Left lung (tissue), 4 donors: ENCODE measurements at regions not wholly inside any gene's neighbourhood (a gene's known extent, or its start where the extent isn't known, plus 50 kb on each side); places are given as distances from the start of the nearest gene placed in this dataset.

Source experiments
- ATAC-seq: fragments of 200-7000 bp; cut with Tn5 transposase; one replicate; pipeline ENCODE4 v1.9.1; 2020; ENCODE audit warnings: moderate library complexity
- DNase-seq, 4 donors: peaks; one replicate each; pipeline ENCODE4 v3.0.0-alpha.2; 2013 to 2020
- H3K27ac ChIP-seq, 2 donors: fragments of 200-600 bp; sonication (generic) in 1 of 2; one replicate each; pipeline versions ENCODE4 v1.5.0 to v1.8.0; 2020 to 2021
- H3K27me3 ChIP-seq, 2 donors: fragments of 200-600 bp; sonication (generic) in 1 of 2; one replicate each; pipeline versions ENCODE4 v1.5.0 to v1.8.0; 2020 to 2021
- H3K36me3 ChIP-seq, 2 donors: fragments of 200-600 bp; sonication (generic) in 1 of 2; one replicate each; pipeline versions ENCODE4 v1.5.0 to v1.8.0; 2020 to 2021
- H3K4me1 ChIP-seq, 2 donors: fragments of 200-600 bp; one replicate each; pipeline ENCODE4 v1.8.0; 2021
- H3K4me3 ChIP-seq, 2 donors: fragments of 200-600 bp; sonication (generic) in 1 of 2; one replicate each; pipeline versions ENCODE4 v1.5.0 to v1.8.0; 2020 to 2021; ENCODE audit warnings: mild to moderate bottlenecking in 1 of 2
- H3K9me3 ChIP-seq, 2 donors: fragments of 200-600 bp; sonication (generic) in 1 of 2; one replicate each; pipeline versions ENCODE4 v1.5.0 to v1.8.0; 2020 to 2021
- CTCF ChIP-seq, 2 donors: fragments of 200-600 bp; sonication (generic) in 1 of 2; IDR thresholded peaks; one replicate each; pipeline versions ENCODE4 v1.5.0 to v1.8.0; 2021; ENCODE audit warnings: antibody characterized with exemption in 2 of 2
- intact Hi-C, 2 donors: fragments of 100-400 bp; cut with DNase I; formaldehyde crosslinking; loops; one replicate each; pipeline versions ENCODE4 v1.11.2 to v1.14.2; 2022
- donor health status: DM: no; HTN: yes; CAD: no.
- donor health status: DM: no; HTN: no; CAD: no.

DNA sequence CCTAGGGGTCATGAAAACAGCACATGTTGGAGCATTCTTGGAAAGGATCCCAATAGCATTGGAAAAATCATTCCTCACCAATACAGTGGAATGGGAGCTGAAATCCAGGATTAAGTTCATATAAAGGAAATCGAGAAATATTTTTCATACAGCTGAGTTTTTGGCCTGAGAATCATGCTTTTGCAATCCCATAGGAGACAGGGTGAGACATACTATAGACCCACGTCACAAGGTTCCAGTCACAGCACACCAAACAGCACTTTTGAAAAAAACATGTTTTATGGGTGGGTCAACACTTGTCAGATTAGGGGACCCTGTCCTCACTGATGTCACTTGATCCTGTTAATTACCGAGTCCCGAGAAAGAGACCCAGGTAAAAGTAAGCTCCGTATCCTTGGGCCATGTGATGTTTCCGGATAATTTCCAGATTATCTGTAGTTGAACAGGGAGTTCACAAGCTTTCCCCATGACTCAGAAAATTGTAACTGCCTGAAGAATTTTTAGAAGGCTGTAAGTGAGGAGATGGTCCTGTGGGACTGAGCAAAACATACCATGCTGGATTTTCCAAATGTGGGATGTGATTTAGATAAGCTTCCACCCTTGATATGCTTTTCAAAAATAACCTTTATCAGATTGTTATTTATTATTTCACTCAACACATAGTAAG, 80.9 kb upstream of the TLR3 start:
- ATAC-seq (no peak), DNase-seq (no peak)
- no peaks in the 10 kb centered on the region for H3K27me3 ChIP-seq
- H3K36me3 ChIP-seq: no peaks in the 10 kb centered on the region
- H3K4me1 ChIP-seq: no peaks in the 10 kb centered on the region
- no peak for TF ChIP-seq CTCF (IDR thresholded peaks at IDR 0.05)
- H3K4me3 ChIP-seq: no peak overlapping the region
- H3K9me3 ChIP-seq: peaks cover 0 to 12% of the 10 kb centered on the region in 2 donors
- no peak overlapping the region for H3K27ac ChIP-seq
- intact Hi-C loops: no loop called here

DNA sequence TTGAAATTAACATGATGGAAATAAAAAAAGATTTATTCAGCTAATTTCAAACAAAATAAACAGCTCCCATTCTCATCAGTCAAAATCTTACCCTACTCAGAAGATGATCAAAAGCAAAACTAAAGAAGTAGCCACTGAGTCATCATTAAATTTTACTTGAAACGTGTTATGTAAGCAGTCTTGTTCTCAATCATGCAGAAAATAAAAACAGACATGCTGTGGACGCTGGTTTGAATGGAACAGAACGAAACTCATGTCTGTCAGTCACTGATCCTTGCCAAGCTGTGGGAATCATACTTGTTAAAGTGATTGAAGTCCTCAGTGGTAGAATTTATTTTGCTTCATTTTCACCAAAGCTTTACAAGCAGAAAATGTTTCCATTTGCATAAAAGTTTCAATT, 77.2 kb upstream of the TLR3 start:
- Histone ChIP-seq H3K4me1 (no peaks in the 10 kb centered on the region), H3K36me3 (no peaks in the 10 kb centered on the region), H3K27ac (no peak overlapping the region), H3K9me3 (no peaks in the 10 kb centered on the region), H3K4me3 (no peak overlapping the region), H3K27me3 (no peaks in the 10 kb centered on the region)
- DNase-seq: no peak
- intact Hi-C loops: no loop called here
- no peak for TF ChIP-seq CTCF (IDR thresholded peaks at IDR 0.05)
- no peak for ATAC-seq

DNA sequence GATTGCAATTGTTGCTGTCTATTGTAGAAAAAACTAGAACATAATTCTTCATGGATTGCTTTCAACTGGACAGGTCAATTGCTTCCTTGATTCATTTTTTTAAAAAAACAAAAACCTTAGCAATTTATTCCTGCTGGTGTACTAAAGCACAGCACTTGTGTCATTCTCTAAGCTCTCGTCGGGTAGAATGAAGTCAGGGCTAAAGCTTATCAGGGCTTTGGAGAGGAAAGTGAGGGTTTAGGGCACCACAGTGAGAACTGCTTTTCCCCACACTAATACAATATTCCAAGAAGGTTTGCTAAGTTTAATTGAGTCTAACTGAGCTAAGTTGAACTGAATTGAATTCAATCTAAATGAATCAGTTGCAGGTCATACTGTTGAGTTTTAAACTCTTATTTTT, 76.4 kb upstream of the TLR3 start:
- peak; percentile 22 for ATAC-seq
- no peaks in the 10 kb centered on the region for H3K9me3 ChIP-seq
- H3K4me3 ChIP-seq: no peak overlapping the region
- no peaks in the 10 kb centered on the region for H3K36me3 ChIP-seq
- intact Hi-C loops: no loop called here
- TF ChIP-seq CTCF (IDR thresholded peaks at IDR 0.05): no peak
- no peak overlapping the region for H3K27ac ChIP-seq
- H3K27me3 ChIP-seq: no peaks in the 10 kb centered on the region
- no peak for DNase-seq
- no peaks in the 10 kb centered on the region for H3K4me1 ChIP-seq

DNA sequence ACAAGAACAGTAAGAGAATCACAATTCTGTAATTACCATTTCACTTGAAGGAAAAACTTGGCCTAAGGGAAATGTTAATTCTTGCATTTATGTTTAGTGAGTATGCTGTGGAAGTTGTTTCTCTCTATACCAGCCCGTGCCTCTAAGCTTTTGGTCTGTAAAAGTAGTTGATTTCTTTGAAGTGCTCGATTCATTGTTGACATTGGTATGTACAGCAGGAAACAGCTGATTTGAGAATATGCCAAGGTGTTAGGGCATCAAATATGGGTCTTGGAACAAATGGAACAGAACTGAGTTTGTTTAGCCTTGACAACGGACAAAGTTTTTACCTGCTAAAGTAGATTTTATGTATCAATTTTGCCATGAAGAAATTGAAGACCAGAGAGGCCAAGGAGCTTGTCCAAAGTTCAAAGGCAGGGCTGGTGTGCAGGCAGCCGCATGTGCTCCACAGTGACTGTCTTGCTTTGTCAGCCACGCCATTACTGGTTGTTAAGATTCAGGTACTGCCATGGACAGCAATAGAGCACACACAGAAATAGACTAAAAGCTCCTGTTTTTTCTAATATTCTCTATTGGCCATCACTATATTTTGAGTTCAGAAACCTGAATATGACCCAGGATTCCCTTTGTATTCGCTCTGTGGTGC, 75.5 kb upstream of the TLR3 start:
- DNase-seq: no peak
- intact Hi-C loops: no loop called here
- TF ChIP-seq CTCF (IDR thresholded peaks at IDR 0.05): no peak
- no peak overlapping the region for H3K4me3 ChIP-seq
- no peaks in the 10 kb centered on the region for H3K36me3 ChIP-seq
- H3K27ac ChIP-seq: no peak overlapping the region
- no peaks in the 10 kb centered on the region for H3K27me3 ChIP-seq
- peak; percentile 71 for ATAC-seq
- no peaks in the 10 kb centered on the region for H3K4me1 ChIP-seq
- H3K9me3 ChIP-seq: no peaks in the 10 kb centered on the region

GRCh38 chr4:185994750-185995149, 74.2 kb upstream of the TLR3 start:
- H3K27me3 ChIP-seq: no peaks in the 10 kb centered on the region
- TF ChIP-seq CTCF (IDR thresholded peaks at IDR 0.05): no peak
- H3K4me1 ChIP-seq: no peaks in the 10 kb centered on the region
- no peaks in the 10 kb centered on the region for H3K9me3 ChIP-seq
- intact Hi-C loops: no loop called here
- H3K27ac ChIP-seq: no peak overlapping the region
- no peaks in the 10 kb centered on the region for H3K36me3 ChIP-seq
- H3K4me3 ChIP-seq: no peak overlapping the region
- ATAC-seq (no peak), DNase-seq (no peak)
